ENCODE measurements at regions not wholly inside any gene's neighbourhood (a gene's known extent, or its start where the extent isn't known, plus 50 kb on each side); places are given as distances from the start of the nearest gene placed in this dataset.
"Not testable (repeated sequence)": the region's sequence is repeated elsewhere in the genome, so short reads cannot be mapped to it uniquely, and the experiment has no call there.

GRCh38 chr5:120913396-120913795, 449.3 kb downstream of the PRR16 start:
- H3K27ac Mint-ChIP-seq = no peak overlapping the region
- H3K27me3 Mint-ChIP-seq = no peaks in the 10 kb centered on the region
- H3K9me3 Mint-ChIP-seq = peaks cover 9% of the 10 kb centered on the region
- H3K4me3 Mint-ChIP-seq = no peak overlapping the region
- no peaks in the 10 kb centered on the region for H3K36me3 Mint-ChIP-seq (ENCODE audit: low read depth)
- intact Hi-C loops (cut with micrococcal nuclease) = no loop called here
- H3K4me1 Mint-ChIP-seq (ENCODE audit: low read depth) = no peaks in the 10 kb centered on the region

- no peaks in the 10 kb centered on the region for H3K36me3 Mint-ChIP-seq (ENCODE audit: low read depth)
- H3K4me3 Mint-ChIP-seq = no peak overlapping the region
- no peaks in the 10 kb centered on the region for H3K4me1 Mint-ChIP-seq (ENCODE audit: low read depth)
- H3K9me3 Mint-ChIP-seq = no peaks in the 10 kb centered on the region
- H3K27ac Mint-ChIP-seq = no peak overlapping the region
- no peaks in the 10 kb centered on the region for H3K27me3 Mint-ChIP-seq
- intact Hi-C loops (cut with micrococcal nuclease) = no loop called here
Measured at GRCh38 chr5:120917214-120917758, 453.2 kb downstream of the PRR16 start.

- Mint-ChIP-seq H3K4me3 (no peak overlapping the region), H3K27ac (no peak overlapping the region), H3K36me3 (ENCODE audit: low read depth) (no peaks in the 10 kb centered on the region), H3K9me3 (peaks cover 6% of the 10 kb centered on the region), H3K4me1 (ENCODE audit: low read depth) (no peaks in the 10 kb centered on the region), H3K27me3 (no peaks in the 10 kb centered on the region)
- intact Hi-C loops (cut with micrococcal nuclease) = no loop called here
Measured at GRCh38 chr5:120919017-120919416, 454.9 kb downstream of the PRR16 start.

DNA sequence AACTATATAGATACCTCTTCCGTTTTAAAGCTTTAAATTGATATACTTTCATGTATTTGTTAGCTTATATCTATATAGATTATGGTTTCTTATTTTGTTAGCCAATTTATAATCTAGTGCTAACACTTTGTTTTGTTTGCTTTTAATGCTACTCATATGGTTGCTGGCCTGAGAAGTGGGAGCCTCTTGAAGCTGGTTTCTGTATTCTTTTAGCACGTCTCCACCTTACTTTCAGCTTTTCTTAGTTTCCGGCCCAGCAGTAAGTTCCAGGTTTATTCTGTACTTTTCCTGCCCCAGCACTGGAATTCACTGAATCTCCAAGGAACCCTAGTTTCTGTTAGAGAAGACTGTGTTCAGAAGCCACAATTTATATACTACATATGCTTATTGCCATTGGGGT, 458.9 kb downstream of the PRR16 start:
- no peaks in the 10 kb centered on the region for H3K36me3 Mint-ChIP-seq (ENCODE audit: low read depth)
- H3K9me3 Mint-ChIP-seq = peaks cover 30% of the 10 kb centered on the region
- intact Hi-C loops (cut with micrococcal nuclease) = no loop called here
- H3K27ac Mint-ChIP-seq = no peak overlapping the region
- H3K4me3 Mint-ChIP-seq = no peak overlapping the region
- no peaks in the 10 kb centered on the region for H3K4me1 Mint-ChIP-seq (ENCODE audit: low read depth)
- no peaks in the 10 kb centered on the region for H3K27me3 Mint-ChIP-seq

DNA sequence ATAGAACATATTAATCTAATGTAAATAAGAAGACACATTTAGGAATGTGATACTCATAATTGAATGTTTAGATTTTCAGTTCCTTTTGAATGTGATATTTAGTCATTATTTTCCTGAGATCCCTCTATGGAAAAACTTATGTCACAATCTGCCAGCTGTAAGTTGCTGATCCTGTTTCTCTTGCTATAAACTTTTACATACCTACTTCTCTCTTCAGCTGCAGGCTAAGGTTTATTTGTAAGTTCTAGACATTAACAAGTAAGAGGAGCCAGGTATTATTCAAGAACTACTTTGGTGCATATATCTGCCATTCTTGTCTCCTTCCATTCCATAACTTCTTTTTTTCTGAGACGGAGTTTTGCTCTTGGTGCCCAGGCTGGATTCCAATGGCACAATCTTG, 462.4 kb downstream of the PRR16 start:
- Mint-ChIP-seq H3K4me3 (no peak overlapping the region), H3K27ac (no peak overlapping the region), H3K9me3 (peaks cover 36% of the 10 kb centered on the region), H3K27me3 (no peaks in the 10 kb centered on the region), H3K4me1 (ENCODE audit: low read depth) (no peaks in the 10 kb centered on the region), H3K36me3 (ENCODE audit: low read depth) (no peaks in the 10 kb centered on the region)
- intact Hi-C loops (cut with micrococcal nuclease) = no loop called here

DNA sequence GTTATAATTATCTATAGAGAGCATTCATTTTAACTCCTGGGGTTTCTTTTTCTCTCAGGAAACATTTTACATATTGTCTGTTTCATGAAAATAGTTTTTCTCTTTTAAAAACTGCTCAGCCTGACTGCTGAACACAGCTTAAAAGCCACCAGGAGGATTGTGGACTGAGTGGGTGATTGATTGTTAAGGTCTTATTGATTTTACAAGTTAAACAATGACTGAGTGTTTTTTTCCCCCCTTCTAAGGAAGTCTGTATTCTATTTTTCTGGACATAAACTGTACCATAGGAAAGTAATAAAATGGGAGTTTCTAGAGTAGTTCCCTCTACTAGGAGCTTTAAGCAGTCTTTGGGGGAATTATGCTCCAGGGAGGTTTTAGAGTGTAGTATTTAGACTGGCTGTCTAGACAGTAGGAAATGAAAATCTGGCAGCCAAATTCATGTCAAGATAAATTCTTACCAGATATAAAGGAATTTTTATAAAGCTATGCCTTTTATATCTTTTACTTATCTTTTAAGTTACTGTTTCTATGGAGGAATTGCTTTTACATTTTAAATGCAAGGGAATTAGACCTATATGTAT, 463.9 kb downstream of the PRR16 start:
- Mint-ChIP-seq H3K36me3 (ENCODE audit: low read depth) (no peaks in the 10 kb centered on the region), H3K27me3 (no peaks in the 10 kb centered on the region), H3K4me1 (ENCODE audit: low read depth) (no peaks in the 10 kb centered on the region), H3K27ac (no peak overlapping the region), H3K9me3 (peaks cover 36% of the 10 kb centered on the region), H3K4me3 (no peak overlapping the region)
- intact Hi-C loops (cut with micrococcal nuclease) = no loop called here

DNA sequence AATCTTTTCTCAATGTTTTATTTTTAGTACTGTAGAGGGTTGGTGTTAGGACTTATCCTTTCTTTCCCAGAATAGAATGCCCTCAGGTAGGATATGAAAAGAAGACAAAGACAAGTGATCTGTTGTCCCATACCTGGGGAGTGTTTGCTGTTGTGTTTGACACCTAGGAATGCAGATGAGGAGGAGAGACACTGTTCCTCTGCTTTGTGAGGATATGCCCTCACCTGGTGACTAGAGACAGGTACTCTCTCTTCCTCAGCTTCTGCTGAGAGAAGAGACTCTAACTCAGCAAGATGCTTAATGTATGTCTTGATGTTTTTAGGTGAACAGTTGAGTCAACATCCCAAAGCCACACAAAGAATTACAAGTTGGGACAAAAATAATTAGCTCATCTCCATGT, 468.4 kb downstream of the PRR16 start:
- intact Hi-C loops (cut with micrococcal nuclease) = no loop called here
- H3K27me3 Mint-ChIP-seq = no peaks in the 10 kb centered on the region
- H3K9me3 Mint-ChIP-seq = peaks cover 29% of the 10 kb centered on the region
- no peaks in the 10 kb centered on the region for H3K4me1 Mint-ChIP-seq (ENCODE audit: low read depth)
- no peak overlapping the region for H3K4me3 Mint-ChIP-seq
- H3K27ac Mint-ChIP-seq = no peak overlapping the region
- H3K36me3 Mint-ChIP-seq (ENCODE audit: low read depth) = no peaks in the 10 kb centered on the region

- Mint-ChIP-seq H3K4me1 (ENCODE audit: low read depth) (no peaks in the 10 kb centered on the region), H3K9me3 (peaks cover 25% of the 10 kb centered on the region), H3K36me3 (ENCODE audit: low read depth) (no peaks in the 10 kb centered on the region)
Measured at GRCh38 chr5:120934031-120934430, 469.9 kb downstream of the PRR16 start.

GRCh38 chr5:120936652-120937051, 472.6 kb downstream of the PRR16 start:
- H3K9me3 Mint-ChIP-seq = peaks cover 20% of the 10 kb centered on the region
- intact Hi-C loops (cut with micrococcal nuclease) = no loop called here
- H3K27ac Mint-ChIP-seq = no peak overlapping the region
- no peaks in the 10 kb centered on the region for H3K36me3 Mint-ChIP-seq (ENCODE audit: low read depth)
- no peaks in the 10 kb centered on the region for H3K4me1 Mint-ChIP-seq (ENCODE audit: low read depth)
- no peaks in the 10 kb centered on the region for H3K27me3 Mint-ChIP-seq
- no peak overlapping the region for H3K4me3 Mint-ChIP-seq

More at GRCh38 chr5:120934031-120934430, 469.9 kb downstream of the PRR16 start:
- Mint-ChIP-seq H3K27me3 (no peaks in the 10 kb centered on the region), H3K4me3 (no peak overlapping the region), H3K27ac (no peak overlapping the region)
- intact Hi-C loops (cut with micrococcal nuclease) = no loop called here

- Mint-ChIP-seq H3K4me1 (ENCODE audit: low read depth) (no peaks in the 10 kb centered on the region), H3K4me3 (no peak overlapping the region), H3K27me3 (no peaks in the 10 kb centered on the region), H3K36me3 (ENCODE audit: low read depth) (no peaks in the 10 kb centered on the region), H3K27ac (no peak overlapping the region), H3K9me3 (peaks cover 28% of the 10 kb centered on the region)
- intact Hi-C loops (cut with micrococcal nuclease) = no loop called here
Measured at GRCh38 chr5:120938604-120939003, 474.5 kb downstream of the PRR16 start.

- Mint-ChIP-seq H3K27ac (no peak overlapping the region), H3K9me3 (peaks cover 9% of the 10 kb centered on the region), H3K27me3 (no peaks in the 10 kb centered on the region), H3K4me1 (ENCODE audit: low read depth) (no peaks in the 10 kb centered on the region), H3K4me3 (no peak overlapping the region), H3K36me3 (ENCODE audit: low read depth) (no peaks in the 10 kb centered on the region)
- intact Hi-C loops (cut with micrococcal nuclease) = no loop called here
Measured at GRCh38 chr5:120942596-120943350, 478.7 kb downstream of the PRR16 start.

DNA sequence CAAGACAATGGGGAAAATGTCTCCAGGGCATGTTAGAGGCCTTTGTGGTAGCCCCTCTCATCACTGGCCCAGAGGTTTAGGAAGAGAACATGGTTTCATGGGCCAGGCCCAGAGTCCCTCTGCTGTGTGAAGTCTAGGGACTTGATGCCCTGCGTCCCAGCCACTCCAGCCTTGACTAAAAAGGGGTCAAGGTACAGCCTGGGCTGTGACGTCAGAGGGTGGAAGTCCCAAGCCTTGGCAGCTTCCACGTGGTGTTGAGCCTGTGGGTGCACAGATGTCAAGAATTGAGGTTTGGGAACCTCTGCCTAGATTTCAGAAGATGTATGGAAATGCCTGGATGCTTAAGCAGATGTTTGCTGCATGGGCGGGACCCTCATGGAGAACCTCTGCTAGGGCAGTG, 485.5 kb downstream of the PRR16 start:
- H3K36me3 Mint-ChIP-seq (ENCODE audit: low read depth); H3K27ac Mint-ChIP-seq; H3K4me1 Mint-ChIP-seq (ENCODE audit: low read depth); H3K27me3 Mint-ChIP-seq; H3K4me3 Mint-ChIP-seq; intact Hi-C loops (cut with micrococcal nuclease): not testable (repeated sequence)
- peaks cover 41% of the 10 kb centered on the region for H3K9me3 Mint-ChIP-seq

DNA sequence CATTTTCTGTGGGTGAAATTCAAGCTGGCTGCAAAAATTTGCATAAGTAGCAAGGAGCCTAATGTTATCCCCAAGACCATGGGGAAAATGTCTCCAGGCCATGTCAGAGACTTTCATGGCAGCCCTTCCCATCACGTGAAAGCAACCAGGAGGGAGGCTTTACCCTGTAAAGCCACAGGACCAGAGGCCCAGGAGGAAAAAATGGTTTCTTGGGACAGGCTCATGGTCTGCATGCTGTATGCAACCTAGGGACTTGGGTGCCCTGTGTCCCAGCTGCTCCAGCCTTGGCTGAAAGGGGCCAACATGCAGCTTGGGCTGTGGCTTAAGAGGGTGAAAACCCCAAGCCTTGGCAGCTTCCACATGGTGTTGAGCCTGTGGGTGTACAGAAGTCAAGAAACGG, 489.3 kb downstream of the PRR16 start:
- intact Hi-C loops (cut with micrococcal nuclease); H3K4me3 Mint-ChIP-seq; H3K4me1 Mint-ChIP-seq (ENCODE audit: low read depth); H3K27me3 Mint-ChIP-seq; H3K36me3 Mint-ChIP-seq (ENCODE audit: low read depth); H3K27ac Mint-ChIP-seq: not testable (repeated sequence)
- H3K9me3 Mint-ChIP-seq = peaks cover 61% of the 10 kb centered on the region

DNA sequence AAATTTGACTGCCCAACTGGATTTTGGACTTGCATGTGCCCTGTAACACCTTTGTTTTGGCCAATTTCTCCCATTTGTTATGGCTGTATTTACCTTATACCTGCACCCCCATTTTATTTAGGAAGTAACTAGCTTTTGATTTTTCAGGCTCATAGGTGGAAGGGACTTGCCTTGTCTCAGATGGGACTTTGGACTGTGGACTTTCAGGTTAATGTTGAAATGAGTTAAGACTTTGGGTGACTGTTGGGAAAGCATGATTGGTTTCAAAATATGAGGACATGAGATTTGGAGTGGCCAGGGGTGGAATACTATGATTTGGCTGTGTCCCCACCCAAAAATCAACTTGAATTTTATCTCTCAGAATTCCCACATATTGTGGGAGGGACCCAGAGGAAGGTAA, 490.2 kb downstream of the PRR16 start:
- Mint-ChIP-seq H3K4me1 (ENCODE audit: low read depth) (no peaks in the 10 kb centered on the region), H3K9me3 (peaks cover 62% of the 10 kb centered on the region), H3K36me3 (ENCODE audit: low read depth) (no peaks in the 10 kb centered on the region), H3K27ac (no peak overlapping the region), H3K27me3 (no peaks in the 10 kb centered on the region), H3K4me3 (no peak overlapping the region)
- intact Hi-C loops (cut with micrococcal nuclease) = no loop called here

GRCh38 chr5:120955795-120956194, 491.7 kb downstream of the PRR16 start:
- Mint-ChIP-seq H3K27me3 (no peaks in the 10 kb centered on the region), H3K4me1 (ENCODE audit: low read depth) (no peaks in the 10 kb centered on the region), H3K36me3 (ENCODE audit: low read depth) (no peaks in the 10 kb centered on the region), H3K9me3 (peaks cover 71% of the 10 kb centered on the region), H3K4me3 (no peak overlapping the region), H3K27ac (no peak overlapping the region)
- intact Hi-C loops (cut with micrococcal nuclease) = no loop called here
